Stimulated activated CD4-positive, alpha-beta T cell treated with anti-CD3 and anti-CD28 coated beads, Interleukin-15, amount 100 ng/mL, for 48 hours (primary cell): ENCODE measurements at regions not wholly inside any gene's neighbourhood (a gene's known extent, or its start where the extent isn't known, plus 50 kb on each side); places are given as distances from the start of the nearest gene placed in this dataset.
A peak's percentile ranks its signal among the peaks of the same experiment; 100 is the strongest.

ENCODE experiments used
- DNase-seq, 2 donors: peaks; one replicate each; pipeline ENCODE4 v3.0.0-alpha.2; 2020; ENCODE audit warnings: low read depth in 2 of 2

GRCh38 chr10:128221807-128222206 is 95.6 kb upstream of the MKI67 start:
- DNase-seq, result no peak

GRCh38 chr10:128222332-128222849 is 96.2 kb upstream of the MKI67 start:
- no peak for DNase-seq

GRCh38 chr10:128230401-128230800 is 104.2 kb upstream of the MKI67 start:
- DNase-seq, result no peak

- DNase-seq, result no peak
Measured at GRCh38 chr10:128233422-128233821, 107.2 kb upstream of the MKI67 start.

- no peak for DNase-seq
Measured at GRCh38 chr10:128237710-128238109, 111.5 kb upstream of the MKI67 start.

GRCh38 chr10:128241023-128241422 is 114.8 kb upstream of the MKI67 start:
- DNase-seq, result no peak

- no peak for DNase-seq
Measured at GRCh38 chr10:128242641-128243040, 116.4 kb upstream of the MKI67 start.

GRCh38 chr10:128245026-128245425 is 118.8 kb upstream of the MKI67 start:
- no peak for DNase-seq

- no peak for DNase-seq
Measured at GRCh38 chr10:128247576-128247975, 121.4 kb upstream of the MKI67 start.

GRCh38 chr10:128254476-128254875 is 128.3 kb upstream of the MKI67 start:
- no peak for DNase-seq

GRCh38 chr10:128257428-128257827 is 131.2 kb upstream of the MKI67 start:
- DNase-seq, result no peak

- no peak for DNase-seq
Measured at GRCh38 chr10:128258421-128258976, 132.3 kb upstream of the MKI67 start.

GRCh38 chr10:128263891-128264688 is 137.9 kb upstream of the MKI67 start:
- DNase-seq, result peak; percentile 26 to 31

- DNase-seq, result no peak
Measured at GRCh38 chr10:128265596-128265995, 139.4 kb upstream of the MKI67 start.

- no peak for DNase-seq
Measured at GRCh38 chr10:128267581-128267980, 141.4 kb upstream of the MKI67 start.

GRCh38 chr10:128268015-128268722 is 141.9 kb upstream of the MKI67 start:
- DNase-seq, result peak in 1 of 2 donors; percentile 2

GRCh38 chr10:128274938-128275337 is 148.7 kb upstream of the MKI67 start:
- no peak for DNase-seq

- DNase-seq, result no peak
Measured at GRCh38 chr10:128275388-128276177, 149.4 kb upstream of the MKI67 start.

- DNase-seq, result no peak
Measured at GRCh38 chr10:128277267-128277840, 151.1 kb upstream of the MKI67 start.

GRCh38 chr10:128278362-128278761 is 152.1 kb upstream of the MKI67 start:
- DNase-seq, result no peak

- no peak for DNase-seq
Measured at GRCh38 chr10:128280271-128280670, 154.0 kb upstream of the MKI67 start.
